Activated CD8-positive, alpha-beta T cell treated with anti-CD3 and anti-CD28 coated beads, Interleukin-2, amount 10 ng/mL, durations not matched to agents 7 days and 5 days (primary cell): ENCODE measurements at regions not wholly inside any gene's neighbourhood (a gene's known extent, or its start where the extent isn't known, plus 50 kb on each side); places are given as distances from the start of the nearest gene placed in this dataset.
"Not testable (repeated sequence)": the region's sequence is repeated elsewhere in the genome, so short reads cannot be mapped to it uniquely, and the experiment has no call there.

ENCODE experiments used
- ATAC-seq: fragments of 150-1000 bp; cut with Tn5 transposase; one replicate; pipeline ENCODE4 v1.10.0; 2021; ENCODE audit warnings: moderate library complexity
- CTCF ChIA-PET: fragments of 350-600 bp; sonication (Branson Sonifier 250); formaldehyde crosslinking; loops from one replicate; lab custom pipeline; 2021; ENCODE audit warnings: antibody characterized with exemption; lab: Charles Lee
- POLR2A ChIA-PET: fragments of 350-600 bp; sonication (Branson Sonifier 250); formaldehyde crosslinking; loops from one replicate; lab custom pipeline; 2021; ENCODE audit warnings: antibody characterized with exemption; lab: Charles Lee
- DNase-seq: peaks from one replicate; pipeline ENCODE4 v3.0.0-alpha.2; 2020
- H3K27ac Mint-ChIP-seq: one replicate; pipeline ENCODE4 v1.8.0; 2021; ENCODE audit warnings: mild to moderate bottlenecking, mixed read lengths
- H3K27me3 Mint-ChIP-seq: one replicate; pipeline ENCODE4 v1.8.0; 2021; ENCODE audit warnings: low read depth, mixed read lengths
- H3K36me3 Mint-ChIP-seq: one replicate; pipeline ENCODE4 v1.8.0; 2021; ENCODE audit warnings: low read depth, mixed read lengths
- H3K4me1 Mint-ChIP-seq: one replicate; pipeline ENCODE4 v1.8.0; 2021; ENCODE audit warnings: low read depth, mixed read lengths
- H3K4me3 Mint-ChIP-seq: one replicate; pipeline ENCODE4 v1.8.0; 2021; ENCODE audit warnings: mild to moderate bottlenecking, mixed read lengths
- H3K9me3 Mint-ChIP-seq: one replicate; pipeline ENCODE4 v1.8.0; 2022; ENCODE audit warnings: mixed read lengths; ENCODE audit not compliant: insufficient read depth

DNA sequence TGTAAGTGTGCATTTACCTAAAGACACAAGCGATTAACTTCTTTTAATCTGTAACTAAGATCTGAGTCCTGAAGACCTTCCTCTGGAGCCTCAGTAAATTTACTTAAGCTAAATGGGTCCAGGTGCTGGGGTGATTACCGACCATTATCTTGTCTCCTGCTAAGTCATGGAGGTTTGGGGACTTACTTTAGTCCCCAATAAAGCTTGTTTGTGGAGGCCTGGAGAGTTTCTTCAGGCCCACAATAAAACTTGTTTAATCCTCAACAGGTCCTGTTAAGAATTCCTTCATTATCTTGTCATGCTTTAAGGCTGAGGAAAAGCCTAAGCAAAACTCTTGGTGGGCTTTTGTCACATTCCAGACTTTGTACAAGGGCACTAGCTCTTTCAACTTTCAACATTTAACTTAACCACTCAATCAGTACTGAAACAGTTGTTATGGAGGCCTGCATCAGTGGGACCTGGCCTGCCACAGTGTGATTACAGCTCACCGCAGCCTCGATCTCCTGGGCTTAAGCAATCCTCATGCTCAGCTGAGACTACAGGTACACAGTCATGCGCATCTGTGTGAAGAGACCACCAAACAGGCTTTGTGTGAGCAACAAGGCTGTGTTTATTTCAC lies 84.0 kb downstream of the FMO4 start:
- no peaks in the 10 kb centered on the region for H3K36me3 Mint-ChIP-seq
- no peaks in the 10 kb centered on the region for H3K9me3 Mint-ChIP-seq
- H3K27ac Mint-ChIP-seq, result no peak overlapping the region
- CTCF ChIA-PET, result no interaction called here
- no peak overlapping the region for H3K4me3 Mint-ChIP-seq
- H3K4me1 Mint-ChIP-seq, result no peaks in the 10 kb centered on the region
- DNase-seq (no peak), ATAC-seq (no peak)
- H3K27me3 Mint-ChIP-seq, result peaks cover 8% of the 10 kb centered on the region
- POLR2A ChIA-PET, result no interaction called here

- DNase-seq (no peak), ATAC-seq (no peak)
- no peaks in the 10 kb centered on the region for H3K36me3 Mint-ChIP-seq
- ChIA-PET CTCF (no interaction called here), POLR2A (no interaction called here)
- H3K4me1 Mint-ChIP-seq, result no peaks in the 10 kb centered on the region
- no peak overlapping the region for H3K4me3 Mint-ChIP-seq
- no peak overlapping the region for H3K27ac Mint-ChIP-seq
- no peaks in the 10 kb centered on the region for H3K9me3 Mint-ChIP-seq
- H3K27me3 Mint-ChIP-seq, result peaks cover 7% of the 10 kb centered on the region
Observed at GRCh38 chr1:171403393-171403792, 81.9 kb upstream of the PRRC2C start.

- POLR2A ChIA-PET, result no interaction called here
- CTCF ChIA-PET, result interaction anchor here (1.0 kb wide), 1 partner anchor 12 kb away, joined by 4 read pairs; no protein-coding TSS in a partner anchor
- no peak overlapping the region for H3K27ac Mint-ChIP-seq
- DNase-seq (no peak), ATAC-seq (no peak)
- H3K36me3 Mint-ChIP-seq, result no peaks in the 10 kb centered on the region
- no peaks in the 10 kb centered on the region for H3K4me1 Mint-ChIP-seq
- peaks cover 5% of the 10 kb centered on the region for H3K27me3 Mint-ChIP-seq
- H3K9me3 Mint-ChIP-seq, result no peaks in the 10 kb centered on the region
- no peak overlapping the region for H3K4me3 Mint-ChIP-seq
Observed at GRCh38 chr1:171405391-171405714, 80.0 kb upstream of the PRRC2C start.

GRCh38 chr1:171413557-171413956 lies 71.8 kb upstream of the PRRC2C start:
- H3K27me3 Mint-ChIP-seq, POLR2A ChIA-PET, H3K4me1 Mint-ChIP-seq, H3K36me3 Mint-ChIP-seq, ATAC-seq, H3K4me3 Mint-ChIP-seq, H3K27ac Mint-ChIP-seq, DNase-seq, H3K9me3 Mint-ChIP-seq, CTCF ChIA-PET: not testable (repeated sequence)

GRCh38 chr1:171418546-171418945 lies 66.8 kb upstream of the PRRC2C start:
- peaks cover 18% of the 10 kb centered on the region for H3K4me1 Mint-ChIP-seq

DNA sequence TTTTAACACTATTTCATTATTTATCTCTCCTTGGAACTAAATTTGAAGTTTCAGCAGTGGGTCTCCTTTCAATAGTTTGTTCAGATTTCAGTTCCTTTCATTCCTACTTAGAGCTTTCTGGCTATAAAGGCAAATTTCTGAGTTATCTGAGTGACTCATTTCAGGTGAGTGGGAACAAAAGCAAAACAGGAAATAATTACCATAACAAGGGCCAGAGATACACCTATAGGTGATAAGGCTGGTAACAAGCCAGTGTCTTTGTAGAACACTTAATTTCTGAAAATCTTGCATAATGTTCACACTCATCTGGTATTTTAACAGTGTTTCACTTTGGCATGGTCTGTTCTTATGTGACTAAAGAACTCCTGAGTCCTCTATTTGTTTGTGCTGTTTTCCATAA lies 64.5 kb upstream of the PRRC2C start:
- ChIA-PET POLR2A (no interaction called here), CTCF (interaction anchor here (0.9 kb wide), 1 partner anchor 10 kb away, joined by 3 read pairs; no protein-coding TSS in a partner anchor)
- Mint-ChIP-seq H3K9me3 (no peaks in the 10 kb centered on the region), H3K4me3 (no peak overlapping the region), H3K27ac (peak overlapping the region; percentile 57), H3K27me3 (no peaks in the 10 kb centered on the region), H3K4me1 (peaks cover 18% of the 10 kb centered on the region), H3K36me3 (no peaks in the 10 kb centered on the region)
- ATAC-seq (no peak), DNase-seq (no peak)

More at GRCh38 chr1:171418546-171418945, 66.8 kb upstream of the PRRC2C start:
- ChIA-PET POLR2A (no interaction called here), CTCF (no interaction called here)
- no peaks in the 10 kb centered on the region for H3K36me3 Mint-ChIP-seq
- no peak overlapping the region for H3K4me3 Mint-ChIP-seq
- no peaks in the 10 kb centered on the region for H3K9me3 Mint-ChIP-seq
- no peaks in the 10 kb centered on the region for H3K27me3 Mint-ChIP-seq
- no peak for DNase-seq
- no peak for ATAC-seq
- no peak overlapping the region for H3K27ac Mint-ChIP-seq

DNA sequence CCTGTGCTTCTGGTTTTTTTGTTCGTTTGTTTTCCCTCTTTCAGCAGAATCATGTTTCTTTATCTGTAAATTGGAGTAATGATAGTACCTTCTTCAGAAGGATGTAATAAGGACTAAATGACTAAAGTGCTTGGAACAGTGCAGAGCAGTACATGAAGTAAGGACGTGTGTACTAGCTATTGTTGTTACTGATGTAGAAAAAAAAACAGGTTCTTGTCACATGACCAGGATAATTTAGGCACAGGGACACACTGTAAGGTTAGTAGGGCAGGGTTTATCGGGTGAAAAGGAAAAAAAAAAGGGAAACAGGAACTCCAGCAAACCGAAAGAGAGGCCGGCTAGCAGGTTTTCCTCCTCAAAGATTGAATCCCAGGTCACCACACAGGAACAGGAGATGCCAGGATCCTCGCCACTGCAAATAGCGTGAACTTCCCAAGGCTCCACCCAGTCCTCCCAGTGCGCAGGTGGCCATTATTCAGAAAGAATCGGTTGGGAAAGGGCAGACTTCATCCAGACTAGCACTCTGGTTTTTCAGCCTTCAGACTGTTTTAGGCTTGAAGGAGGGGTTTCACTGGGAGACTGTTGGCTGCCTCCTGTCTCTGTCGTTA lies 63.8 kb upstream of the PRRC2C start:
- peaks cover 18% of the 10 kb centered on the region for H3K4me1 Mint-ChIP-seq
- peak overlapping the region; percentile 54 for H3K27ac Mint-ChIP-seq
- ChIA-PET CTCF (no interaction called here), POLR2A (no interaction called here)
- H3K4me3 Mint-ChIP-seq, result no peak overlapping the region
- no peaks in the 10 kb centered on the region for H3K36me3 Mint-ChIP-seq
- no peaks in the 10 kb centered on the region for H3K27me3 Mint-ChIP-seq
- H3K9me3 Mint-ChIP-seq, result no peaks in the 10 kb centered on the region
- ATAC-seq, result no peak
- no peak for DNase-seq

GRCh38 chr1:171422511-171422910 lies 62.8 kb upstream of the PRRC2C start:
- peaks cover 18% of the 10 kb centered on the region for H3K4me1 Mint-ChIP-seq
- H3K36me3 Mint-ChIP-seq, result no peaks in the 10 kb centered on the region
- no peaks in the 10 kb centered on the region for H3K9me3 Mint-ChIP-seq
- no peak for ATAC-seq
- ChIA-PET CTCF (no interaction called here), POLR2A (no interaction called here)
- no peak for DNase-seq
- H3K4me3 Mint-ChIP-seq, result no peak overlapping the region
- H3K27me3 Mint-ChIP-seq, result no peaks in the 10 kb centered on the region
- H3K27ac Mint-ChIP-seq, result no peak overlapping the region

DNA sequence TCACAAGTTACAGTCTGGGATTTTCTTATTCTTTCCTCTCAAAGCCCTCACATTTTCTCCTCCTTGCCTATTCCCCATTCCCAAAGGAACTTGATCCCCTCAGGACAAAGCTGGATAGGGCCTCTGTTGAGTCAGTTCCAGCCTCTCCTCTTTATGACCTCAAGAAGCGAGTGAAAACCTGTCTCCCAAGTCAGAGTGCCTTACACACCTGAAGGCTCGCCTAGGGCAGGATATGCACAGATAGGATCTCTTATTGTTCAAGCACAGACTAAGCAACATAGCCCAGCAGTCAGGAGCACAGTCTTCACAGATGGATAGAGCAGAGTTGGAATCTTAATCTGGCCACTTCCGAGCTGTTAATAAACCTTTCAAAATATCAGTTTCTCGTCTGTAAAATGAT lies 60.8 kb upstream of the PRRC2C start:
- POLR2A ChIA-PET, result no interaction called here
- DNase-seq, result no peak
- H3K27ac Mint-ChIP-seq, result no peak overlapping the region
- H3K36me3 Mint-ChIP-seq, result no peaks in the 10 kb centered on the region
- no peaks in the 10 kb centered on the region for H3K9me3 Mint-ChIP-seq
- no peak overlapping the region for H3K4me3 Mint-ChIP-seq
- CTCF ChIA-PET, result no interaction called here
- peaks cover 18% of the 10 kb centered on the region for H3K4me1 Mint-ChIP-seq
- no peaks in the 10 kb centered on the region for H3K27me3 Mint-ChIP-seq
- no peak for ATAC-seq

GRCh38 chr1:171426645-171427044 lies 58.7 kb upstream of the PRRC2C start:
- POLR2A ChIA-PET, result interaction anchor here (0.6 kb wide), 1 partner anchor 767 kb away, joined by 3 read pairs; no protein-coding TSS in a partner anchor
- Mint-ChIP-seq H3K9me3 (no peaks in the 10 kb centered on the region), H3K4me1 (no peaks in the 10 kb centered on the region), H3K27me3 (no peaks in the 10 kb centered on the region), H3K36me3 (no peaks in the 10 kb centered on the region), H3K27ac (no peak overlapping the region), H3K4me3 (no peak overlapping the region)
- DNase-seq (no peak), ATAC-seq (no peak)
- CTCF ChIA-PET, result no interaction called here

DNA sequence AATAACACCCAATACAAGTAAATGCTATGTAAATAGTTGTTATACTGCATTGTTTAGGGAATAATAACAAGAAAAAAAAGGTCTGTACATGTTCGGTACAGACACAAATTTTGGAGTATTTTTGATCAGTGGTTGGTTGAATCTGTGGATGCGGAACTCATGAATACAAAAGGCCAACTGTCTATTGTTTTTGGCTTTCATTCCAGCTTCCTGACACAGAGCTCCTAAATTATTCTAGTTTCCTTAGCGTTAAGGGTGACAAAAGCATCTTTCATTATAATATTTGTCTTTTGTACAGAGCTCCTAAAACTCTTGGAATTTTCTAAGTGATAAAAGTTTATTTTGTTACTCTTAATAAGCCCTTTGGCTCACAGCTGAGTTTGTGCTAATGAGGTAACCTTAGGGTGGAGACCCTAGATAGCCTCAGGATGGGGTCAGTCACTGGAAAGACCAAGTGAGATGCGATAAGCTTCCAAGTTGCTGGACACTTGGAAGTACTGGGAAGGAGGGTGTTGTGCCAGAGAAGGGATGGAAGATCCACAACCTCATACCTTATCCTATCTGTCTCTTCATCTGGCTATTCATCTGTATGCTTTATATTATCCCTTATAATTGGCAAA lies 57.4 kb upstream of the PRRC2C start:
- POLR2A ChIA-PET, result no interaction called here
- no peaks in the 10 kb centered on the region for H3K36me3 Mint-ChIP-seq
- H3K27me3 Mint-ChIP-seq, result no peaks in the 10 kb centered on the region
- H3K4me1 Mint-ChIP-seq, result no peaks in the 10 kb centered on the region
- CTCF ChIA-PET, result no interaction called here
- no peak for ATAC-seq
- no peak overlapping the region for H3K27ac Mint-ChIP-seq
- H3K9me3 Mint-ChIP-seq, result no peaks in the 10 kb centered on the region
- H3K4me3 Mint-ChIP-seq, result no peak overlapping the region
- no peak for DNase-seq

DNA sequence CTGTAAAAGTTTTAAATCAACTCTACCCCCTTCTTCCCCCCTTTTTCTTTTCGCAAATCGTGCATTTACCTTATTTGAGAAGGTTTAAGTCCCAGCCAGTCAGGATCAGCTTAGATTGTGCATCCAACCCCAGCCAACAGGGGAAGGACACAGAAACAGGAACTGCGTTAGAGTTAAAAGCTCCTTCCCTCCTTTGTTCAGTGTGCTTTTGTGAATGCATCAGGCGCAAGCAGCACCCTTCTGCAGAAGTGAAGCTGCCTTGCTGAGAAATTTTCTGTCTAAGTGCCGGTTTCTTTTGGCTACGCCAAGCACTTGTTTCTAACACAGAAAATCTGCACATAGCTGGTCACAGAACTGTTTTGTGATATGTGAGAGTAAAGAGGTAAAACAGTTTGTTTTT lies 56.2 kb upstream of the PRRC2C start:
- CTCF ChIA-PET, result no interaction called here
- POLR2A ChIA-PET, result no interaction called here

More for the DNA sequence above, 56.2 kb upstream of the PRRC2C start:
- H3K27ac Mint-ChIP-seq, result no peak overlapping the region
- H3K9me3 Mint-ChIP-seq, result no peaks in the 10 kb centered on the region
- DNase-seq (no peak), ATAC-seq (no peak)
- H3K4me3 Mint-ChIP-seq, result no peak overlapping the region
- H3K36me3 Mint-ChIP-seq, result no peaks in the 10 kb centered on the region
- no peaks in the 10 kb centered on the region for H3K27me3 Mint-ChIP-seq
- H3K4me1 Mint-ChIP-seq, result no peaks in the 10 kb centered on the region
